Astrocyte of the hippocampus (primary cell): ENCODE measurements at regions not wholly inside any gene's neighbourhood (a gene's known extent, or its start where the extent isn't known, plus 50 kb on each side); places are given as distances from the start of the nearest gene placed in this dataset.
A peak's percentile ranks its signal among the peaks of the same experiment; 100 is the strongest.

Experiments used
- DNase-seq: peaks from one replicate; pipeline ENCODE4 v3.0.0; 2011; ENCODE audit warnings: low read depth, low spot score

DNA sequence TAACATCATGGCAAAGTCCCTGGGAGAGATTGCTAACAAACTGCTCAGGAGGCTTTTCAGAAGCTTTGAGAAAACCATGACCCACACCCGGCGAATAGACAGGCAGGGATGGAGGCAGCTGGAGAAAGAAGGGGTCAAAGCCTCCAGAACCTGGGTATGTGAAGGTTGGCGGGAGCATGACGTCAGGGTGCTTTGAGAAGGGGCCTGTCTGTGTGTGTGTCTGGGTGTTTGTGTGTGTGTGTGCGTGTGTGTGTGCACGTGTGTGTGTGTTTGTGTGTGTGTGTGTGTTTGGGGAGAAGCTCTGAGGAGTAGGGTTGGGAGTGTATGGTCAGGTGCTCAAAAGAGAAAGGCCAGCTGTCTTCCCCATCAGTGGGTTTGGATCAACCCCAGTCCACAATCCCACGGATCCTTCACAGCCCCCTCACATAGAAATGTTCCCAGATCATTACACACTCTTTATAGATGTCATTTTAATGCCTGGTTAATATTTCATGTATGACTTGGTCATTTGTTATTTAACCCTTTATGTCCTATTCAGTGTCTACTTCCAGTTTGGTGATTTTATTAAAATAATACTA is 254.1 kb upstream of the SMIM21 start:
- no peak for DNase-seq

DNA sequence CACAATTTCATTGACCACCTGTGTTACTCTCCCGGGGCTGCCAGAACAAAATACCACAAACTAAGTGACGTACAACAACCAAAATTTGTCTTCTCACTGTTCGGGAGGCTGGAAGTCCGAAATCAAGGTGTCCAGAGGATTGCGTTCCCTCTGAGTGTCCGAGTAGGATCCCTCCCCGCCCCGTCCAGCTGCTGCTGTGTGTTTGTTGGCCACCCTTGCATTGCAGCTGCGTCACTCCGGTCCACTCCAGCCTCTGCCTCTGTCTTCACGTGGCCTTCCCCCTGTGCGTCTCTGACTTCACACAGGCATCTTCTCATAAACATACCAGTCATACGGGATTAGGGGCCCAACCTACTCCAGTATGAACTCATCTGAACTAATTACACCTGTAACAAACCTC is 251.8 kb upstream of the SMIM21 start:
- DNase-seq, result no peak

DNA sequence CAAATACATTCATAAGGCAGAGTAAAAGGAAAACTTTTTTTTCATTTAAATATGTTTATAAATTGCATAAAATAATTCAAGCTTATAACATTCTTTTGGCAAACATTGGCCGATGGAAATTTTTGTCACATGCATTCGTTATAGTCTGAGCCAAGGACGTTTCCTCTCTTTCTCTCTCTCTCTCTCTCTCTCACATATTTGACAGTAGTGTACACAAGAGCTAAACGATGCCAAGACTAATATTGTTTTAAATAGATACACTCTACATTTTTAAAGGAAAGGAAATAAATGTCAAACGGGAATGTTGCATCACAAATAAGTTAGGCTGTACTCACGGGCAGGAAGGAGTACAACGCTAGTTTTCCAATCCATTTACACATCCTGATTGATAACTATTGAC is 251.1 kb upstream of the SMIM21 start:
- no peak for DNase-seq

DNA sequence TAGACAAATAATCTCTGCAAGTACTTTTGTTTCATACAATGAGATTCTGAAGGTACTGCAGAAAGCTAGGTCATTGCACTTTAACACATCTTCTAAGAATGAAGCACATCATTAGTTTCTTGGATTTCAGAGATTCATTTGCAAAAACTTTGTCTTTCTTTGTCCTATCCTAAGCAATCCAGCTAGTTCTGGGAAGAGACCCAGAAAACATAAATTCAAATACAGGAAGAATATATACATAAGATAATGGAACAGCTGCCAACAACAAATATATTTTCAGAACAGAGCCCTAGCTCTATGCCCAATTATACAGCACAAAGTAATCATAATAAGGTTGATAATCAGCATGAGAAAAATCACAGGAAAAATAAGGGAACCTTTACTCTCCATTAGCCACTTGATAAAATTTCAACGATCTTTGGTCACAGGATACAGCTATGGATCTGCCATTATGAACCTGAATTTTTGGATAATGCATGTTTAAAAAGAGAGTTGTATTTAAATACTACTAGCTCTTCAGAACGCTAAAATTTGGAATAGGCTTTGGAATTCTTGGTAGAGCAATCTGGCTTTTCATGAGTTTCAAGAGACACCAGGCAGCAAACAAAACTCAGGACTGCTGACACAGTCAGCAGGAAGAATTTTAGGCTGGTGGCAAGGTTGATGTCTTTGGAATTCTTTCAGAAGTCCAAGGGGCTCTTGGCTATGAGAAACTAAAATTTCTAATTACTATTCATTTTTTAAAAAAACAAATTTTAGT is 250.4 kb upstream of the SMIM21 start:
- DNase-seq, result no peak

DNA sequence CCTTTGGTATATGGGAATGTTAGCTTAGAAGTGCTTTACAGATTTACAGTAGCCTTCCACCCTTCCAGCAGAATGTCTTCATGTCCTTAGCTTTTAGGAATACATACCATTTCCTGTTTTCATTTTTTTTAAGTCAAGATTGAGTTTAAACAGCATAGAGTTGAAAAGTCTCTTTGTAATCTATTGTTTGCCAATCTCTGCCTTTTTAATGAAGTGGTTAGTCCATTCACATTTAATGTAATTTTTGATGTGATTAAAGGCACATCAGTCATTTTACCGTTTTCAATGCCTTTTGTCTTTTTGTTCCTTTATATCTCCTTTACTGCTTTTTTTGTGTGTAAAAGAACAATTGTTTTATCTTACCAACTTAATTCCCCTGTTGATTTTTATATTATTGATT is 233.4 kb upstream of the SMIM21 start:
- DNase-seq, result no peak

DNA sequence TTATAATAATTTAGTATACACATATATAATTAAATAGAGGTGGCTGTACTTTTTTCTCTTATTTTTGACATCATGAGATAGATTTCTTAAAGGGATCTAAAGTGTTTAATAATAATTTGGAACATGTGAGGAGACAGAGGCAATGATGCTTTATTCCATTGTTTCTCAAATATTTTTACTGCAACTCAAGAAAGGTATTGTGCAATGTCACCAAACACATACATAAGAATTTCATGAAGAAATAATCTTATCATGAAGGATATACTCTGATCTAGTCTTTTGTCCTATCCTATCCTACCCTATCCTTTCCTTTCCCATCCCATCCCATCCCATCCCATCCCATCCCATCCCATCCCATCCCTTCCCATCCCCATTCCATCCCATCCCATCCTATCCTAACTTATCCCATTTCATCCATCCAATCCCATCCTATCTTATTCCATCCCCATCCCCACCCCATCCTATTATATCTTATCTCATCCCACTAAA is 232.1 kb upstream of the SMIM21 start:
- no peak for DNase-seq

DNA sequence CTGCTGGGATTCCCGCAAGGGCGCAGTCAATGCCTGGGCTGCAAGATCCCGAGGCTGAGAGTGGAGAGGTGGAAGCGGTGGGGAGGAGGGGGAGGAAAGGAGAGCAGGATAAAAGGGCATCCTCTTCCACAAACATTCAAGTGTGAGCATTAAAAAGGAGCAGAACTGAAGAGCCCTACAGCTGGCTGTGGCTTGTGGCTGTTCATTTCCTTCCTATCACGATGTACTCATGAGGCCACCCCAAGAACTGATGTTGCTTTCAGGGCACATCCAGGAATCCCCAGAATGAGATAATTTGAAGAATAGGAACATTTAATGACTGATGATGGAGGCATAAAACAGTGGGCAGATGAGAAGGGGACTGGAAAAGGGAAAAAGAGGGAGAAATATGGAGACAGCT is 230.8 kb upstream of the SMIM21 start:
- DNase-seq, result no peak

DNA sequence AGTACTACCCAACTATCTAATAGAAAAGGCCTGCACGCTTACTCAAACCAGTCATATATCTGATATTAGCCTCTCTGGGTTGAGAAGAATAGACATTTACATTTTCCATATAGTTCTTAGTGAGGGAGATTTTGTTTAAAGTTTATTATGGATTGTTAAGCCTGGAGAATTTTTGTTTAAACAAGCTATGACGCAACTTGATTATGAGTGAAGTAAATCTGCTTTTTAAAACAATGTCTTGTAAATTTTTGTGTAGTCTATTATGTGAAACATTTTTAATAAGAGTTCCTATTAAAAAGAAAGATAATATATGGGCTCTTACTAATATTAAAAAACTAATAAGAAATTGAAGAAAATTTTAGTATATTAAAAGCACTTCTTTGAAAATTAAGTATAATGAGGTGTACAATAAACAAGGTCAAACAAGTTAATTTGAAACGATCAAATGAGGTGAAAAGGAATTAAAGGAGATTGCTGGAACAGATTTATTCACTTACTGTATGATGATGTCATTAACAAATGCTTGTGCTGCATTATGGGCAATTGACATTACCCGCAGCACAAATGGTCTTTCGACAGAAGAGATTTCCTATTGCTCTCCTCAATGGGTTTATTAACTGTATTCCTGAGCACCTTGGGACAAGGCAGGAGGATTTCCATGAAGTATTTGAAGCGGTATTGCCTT is 229.2 kb upstream of the SMIM21 start:
- DNase-seq, result no peak

DNA sequence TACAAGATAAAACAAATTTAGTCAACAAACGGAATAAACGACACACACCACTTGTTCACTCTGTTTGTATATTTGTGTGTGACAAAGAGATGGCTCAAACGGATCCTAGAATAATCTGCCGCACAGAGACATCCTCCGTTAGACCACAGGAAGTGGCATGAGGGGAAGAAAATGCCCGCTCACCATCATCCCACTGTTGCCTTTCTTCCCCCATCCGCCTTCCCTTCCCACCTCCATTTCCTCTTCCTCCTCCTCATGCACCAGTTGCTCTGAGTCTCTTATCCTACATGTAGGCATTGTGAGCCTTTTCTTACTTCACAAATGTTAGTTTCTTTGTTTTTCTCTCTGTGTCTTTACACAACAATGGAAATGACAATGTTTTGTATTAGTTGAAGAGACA is 228.5 kb upstream of the SMIM21 start:
- no peak for DNase-seq

DNA sequence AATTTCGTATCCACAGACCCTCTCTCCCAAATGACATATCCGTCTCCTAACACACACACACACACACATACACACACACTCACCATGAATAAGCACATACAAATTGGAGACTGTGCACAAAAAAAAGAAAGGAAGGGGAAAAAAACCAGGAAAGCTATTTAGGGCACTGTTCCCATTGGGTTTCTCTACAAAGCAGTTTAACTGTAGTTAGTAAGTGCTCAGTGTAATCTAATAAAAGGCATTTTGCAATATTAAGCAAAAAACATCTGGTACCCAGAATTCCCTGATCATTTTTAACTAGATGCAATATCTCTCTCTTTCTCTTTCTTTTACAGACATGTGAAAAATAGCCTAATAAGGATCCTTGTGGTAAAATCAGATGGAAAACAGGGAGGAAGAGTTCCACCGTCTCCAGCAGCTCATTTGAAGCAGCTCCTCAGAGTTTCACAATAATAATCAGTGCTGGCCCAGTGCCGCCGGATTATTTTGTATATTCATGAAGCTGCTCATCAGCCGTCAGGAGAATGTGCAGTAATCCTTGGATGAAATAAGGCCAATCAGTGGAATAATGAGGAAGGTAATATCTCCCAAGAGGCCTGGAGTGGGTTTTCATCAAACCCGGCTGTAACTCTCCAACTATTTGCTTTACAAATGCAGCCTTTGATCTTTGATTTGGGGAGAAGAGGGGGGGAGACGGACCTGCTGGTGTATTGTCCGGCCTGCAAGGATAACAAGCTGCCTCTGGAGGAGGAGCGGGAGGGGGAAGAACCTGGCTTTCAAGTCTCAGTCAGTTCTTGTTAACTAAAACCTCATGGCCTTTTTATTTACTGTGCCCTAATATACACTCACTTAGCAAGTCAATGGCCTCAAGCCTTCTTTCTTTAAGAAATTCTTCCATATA is 227.6 kb upstream of the SMIM21 start:
- DNase-seq, result peak; percentile 7

DNA sequence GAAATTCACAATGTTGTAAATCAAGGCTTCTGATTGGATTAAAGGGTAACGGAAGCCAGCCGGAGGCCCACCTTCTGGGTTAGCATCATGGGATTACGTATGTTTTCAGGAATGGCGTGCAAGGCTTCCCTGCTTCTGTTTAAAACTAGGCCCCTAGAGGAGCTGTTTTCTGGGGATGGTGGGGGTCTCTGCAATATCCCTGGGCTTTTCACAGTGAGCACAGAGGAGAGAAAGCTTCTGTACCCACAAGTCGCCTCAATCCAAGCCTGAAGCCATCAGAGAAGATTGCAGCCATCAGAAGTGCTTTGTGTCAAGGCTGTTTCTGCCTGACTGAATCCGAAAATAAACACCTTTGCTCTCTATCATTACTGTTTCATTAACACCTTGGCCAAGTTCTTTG is 226.9 kb upstream of the SMIM21 start:
- DNase-seq, result no peak

DNA sequence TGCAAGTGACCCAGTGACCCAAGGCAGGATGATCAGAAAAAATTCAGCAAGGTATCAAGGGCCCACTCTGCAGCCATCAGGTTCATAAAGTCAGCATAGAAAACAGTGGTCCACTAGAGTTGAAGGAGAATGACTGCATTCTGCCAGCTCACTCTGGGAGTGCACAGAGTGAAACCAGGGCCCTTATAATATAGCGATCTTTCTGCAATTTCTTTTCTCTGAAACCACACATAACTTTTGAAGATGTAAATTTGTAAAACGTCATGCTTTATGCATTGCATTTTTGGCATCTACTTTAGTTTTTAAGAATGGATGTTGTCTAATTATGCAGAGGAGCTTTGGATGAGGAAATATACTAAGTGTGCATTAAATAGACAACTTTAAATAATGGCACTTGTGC is 225.0 kb upstream of the SMIM21 start:
- DNase-seq, result no peak

DNA sequence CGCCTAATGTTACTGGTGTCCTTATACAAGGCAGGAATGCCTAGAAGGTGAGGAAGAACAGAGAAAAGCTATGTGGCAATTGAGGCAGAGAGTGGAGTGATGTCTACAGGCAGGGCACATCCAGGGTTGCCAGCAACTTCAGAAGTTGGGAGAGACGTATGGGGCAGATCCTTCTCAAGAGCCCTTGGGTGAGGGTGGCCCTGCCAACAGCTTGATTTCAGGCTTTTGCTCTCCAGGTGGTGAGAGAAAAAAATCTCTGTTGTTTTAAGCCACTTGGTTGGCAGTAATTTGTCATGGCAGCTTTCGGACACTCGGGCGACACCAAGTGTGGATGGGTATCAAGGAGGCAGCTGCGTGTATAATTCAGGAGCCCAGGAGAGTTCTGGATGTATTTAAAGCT is 217.4 kb upstream of the SMIM21 start:
- no peak for DNase-seq

DNA sequence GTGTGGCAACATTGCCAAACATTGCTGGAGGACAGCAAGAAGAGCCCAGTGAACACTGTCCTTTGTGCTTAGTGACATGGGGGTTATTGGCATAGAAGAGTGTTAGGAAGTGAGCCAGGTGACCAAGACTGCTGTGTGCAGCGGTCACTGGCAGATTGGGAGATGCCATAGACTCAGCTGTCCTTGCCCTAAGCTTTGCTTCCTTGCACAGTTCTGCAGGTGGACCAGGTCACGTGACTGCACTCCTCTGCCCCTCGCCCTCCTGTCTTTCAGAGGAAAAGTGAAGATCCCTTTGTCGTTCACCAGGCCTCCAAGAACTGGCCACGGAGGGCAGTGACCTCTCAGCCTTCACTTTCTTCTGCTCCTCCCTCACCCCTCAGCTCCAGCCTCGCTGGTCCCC is 215.6 kb upstream of the SMIM21 start:
- no peak for DNase-seq

DNA sequence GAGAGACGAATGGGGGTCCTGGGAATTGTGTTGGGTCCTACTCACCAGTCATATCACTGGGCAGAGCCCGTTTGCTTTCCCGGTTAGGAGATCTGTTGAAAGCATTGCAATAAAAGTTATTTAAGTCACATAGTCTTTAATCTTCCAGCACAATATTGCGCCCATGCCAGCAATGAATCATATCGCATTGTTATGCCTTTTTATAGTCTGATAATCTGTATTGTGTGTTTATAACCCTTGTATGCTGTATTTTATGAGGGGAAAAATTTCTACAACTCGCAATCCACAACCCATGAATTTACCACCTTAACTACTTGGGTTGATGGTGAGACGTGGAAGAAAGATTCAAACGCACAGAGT is 211.9 kb upstream of the SMIM21 start:
- no peak for DNase-seq

DNA sequence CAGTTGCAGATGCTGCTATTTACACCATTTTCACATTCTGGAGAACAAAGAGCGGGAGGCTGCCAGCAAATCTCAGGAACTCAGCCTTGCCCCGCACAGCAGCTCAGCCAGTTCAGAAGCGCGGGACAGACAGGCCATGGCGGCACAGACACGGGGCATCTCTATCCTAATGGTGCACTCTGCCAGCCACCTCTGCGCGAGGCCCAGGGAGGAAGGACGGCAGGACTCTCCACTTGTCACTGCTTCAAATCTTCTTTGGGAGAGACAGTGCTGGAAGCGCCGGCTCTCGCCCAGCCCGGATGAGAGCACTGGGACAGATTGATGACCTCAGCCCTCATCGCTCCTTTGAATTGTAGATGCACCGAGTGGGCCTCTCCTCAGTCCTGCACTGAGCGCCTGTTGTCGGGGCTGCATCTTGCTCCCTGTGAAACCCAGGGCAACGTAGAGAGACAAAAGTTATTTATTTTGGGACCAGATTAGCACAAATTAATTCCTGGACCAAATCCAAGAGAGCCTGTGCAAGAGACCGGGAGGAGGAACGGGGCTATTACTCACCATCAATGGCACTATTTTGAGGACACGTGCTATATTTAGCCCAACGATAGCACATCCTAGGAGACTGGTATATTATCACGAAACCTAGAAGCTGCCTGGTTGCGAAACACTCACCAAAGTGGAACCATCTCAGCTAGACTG is 211.4 kb upstream of the SMIM21 start:
- peak; percentile 64 for DNase-seq

DNA sequence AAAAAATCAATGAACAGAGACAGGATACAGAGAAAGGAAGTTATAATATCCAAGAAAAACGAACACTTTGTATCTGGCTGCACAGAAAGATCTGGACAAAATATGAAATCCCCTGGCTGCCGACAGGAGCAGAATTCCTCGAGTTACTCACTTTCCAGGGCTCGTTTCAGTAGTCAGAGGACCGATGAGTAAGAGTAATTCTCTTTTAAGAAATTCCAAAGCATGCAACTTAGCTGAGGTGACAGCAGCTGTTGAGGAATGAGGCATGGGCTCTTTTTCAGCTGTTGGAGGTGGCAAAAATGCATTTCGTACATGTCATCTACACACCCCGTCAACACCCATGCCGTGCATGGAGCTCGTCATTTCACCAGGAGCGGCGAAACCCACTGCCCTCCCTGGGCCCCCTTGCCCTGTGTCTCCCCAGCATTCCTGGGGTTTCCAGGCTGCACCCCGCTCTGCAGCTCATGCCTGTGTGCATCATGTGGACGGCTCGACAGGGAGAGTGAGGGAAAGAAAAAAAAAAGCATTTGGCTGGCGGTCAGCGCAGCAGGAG is 210.8 kb upstream of the SMIM21 start:
- DNase-seq, result peak; percentile 77

DNA sequence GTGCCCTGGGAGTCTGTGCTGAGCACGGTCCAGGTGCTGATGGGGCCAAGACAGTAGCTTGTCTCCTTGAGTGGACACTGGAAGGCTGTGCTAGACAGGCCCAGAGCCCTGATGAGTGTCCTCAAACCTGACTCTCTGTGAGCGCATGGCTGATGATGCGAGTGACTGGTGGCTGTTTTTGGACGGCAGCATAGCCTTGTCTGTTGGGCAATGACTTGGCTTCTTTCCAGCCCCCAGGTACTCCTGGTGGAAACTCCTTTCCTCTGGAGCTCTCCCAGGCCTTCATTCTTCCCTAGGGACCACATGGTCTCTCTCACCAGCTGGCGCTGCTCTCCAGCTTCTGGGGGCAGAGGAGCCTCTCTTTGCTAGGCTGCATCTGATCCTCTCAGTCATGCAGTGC is 207.6 kb upstream of the SMIM21 start:
- DNase-seq, result no peak

DNA sequence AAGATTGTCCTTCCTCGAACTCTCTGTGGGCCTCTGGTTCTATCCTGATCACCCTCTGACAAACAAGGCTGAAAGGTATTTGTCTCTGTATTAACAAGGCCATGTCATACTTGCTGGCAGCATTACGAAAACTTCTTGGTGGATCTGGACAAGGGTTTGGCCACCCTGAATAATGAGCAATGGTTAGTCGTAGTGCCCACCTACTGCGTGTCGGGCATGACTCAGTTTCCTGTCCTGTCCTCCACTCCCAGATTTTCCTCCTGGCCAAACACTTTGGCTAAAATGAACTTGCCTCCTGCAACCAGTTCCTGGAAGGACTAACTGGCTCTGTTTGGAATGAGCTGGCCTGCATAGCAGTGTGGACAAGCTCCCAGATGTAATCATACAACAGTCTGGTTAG is 198.5 kb upstream of the SMIM21 start:
- DNase-seq, result no peak

DNA sequence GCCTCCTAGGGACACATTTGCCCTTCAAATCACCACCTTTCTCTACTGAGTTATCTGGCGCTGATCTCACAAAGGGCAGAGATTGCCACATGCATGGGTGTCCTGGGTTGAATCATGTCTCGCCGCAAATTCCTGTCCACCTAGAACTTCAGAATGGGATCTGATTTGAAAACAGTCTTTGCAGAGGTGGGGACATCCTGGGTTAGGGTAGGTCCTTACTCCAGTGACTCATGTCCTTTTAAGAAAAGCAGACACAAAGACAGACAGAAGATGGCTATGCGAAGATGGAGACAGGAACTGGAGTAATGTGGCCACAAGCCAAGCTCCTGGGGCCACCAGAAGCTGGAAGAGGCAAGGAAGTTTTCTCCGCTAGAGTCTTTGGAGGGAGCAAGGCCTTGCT is 197.4 kb upstream of the SMIM21 start:
- no peak for DNase-seq

DNA sequence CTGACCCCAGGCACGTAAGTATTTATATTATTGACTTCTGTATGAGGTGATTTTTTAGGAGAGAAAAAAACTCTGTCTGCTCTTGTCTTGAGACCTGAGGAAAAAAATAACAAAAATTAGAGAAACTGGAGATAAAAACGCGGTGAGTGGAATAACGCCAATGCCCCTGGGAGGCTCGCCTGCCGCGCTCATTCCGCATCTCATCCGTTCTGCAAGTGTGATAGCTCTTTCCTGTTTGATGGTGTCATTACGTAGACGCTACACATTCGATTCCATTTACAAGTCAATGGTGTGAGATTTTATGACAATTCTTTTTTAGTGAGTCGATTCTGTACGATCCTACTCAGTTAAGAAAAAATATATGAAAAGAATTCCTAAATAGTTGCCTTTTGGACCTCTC is 194.3 kb upstream of the SMIM21 start:
- DNase-seq, result no peak
